GM19452 (cell line): ENCODE measurements at regions not wholly inside any gene's neighbourhood (a gene's known extent, or its start where the extent isn't known, plus 50 kb on each side); places are given as distances from the start of the nearest gene placed in this dataset.

Experiments
- ATAC-seq: cut with Tn5 transposase; IDR thresholded peaks from one replicate; pipeline ENCODE4 v1.9.1; 2021; ENCODE audit not compliant: unreplicated experiment

DNA sequence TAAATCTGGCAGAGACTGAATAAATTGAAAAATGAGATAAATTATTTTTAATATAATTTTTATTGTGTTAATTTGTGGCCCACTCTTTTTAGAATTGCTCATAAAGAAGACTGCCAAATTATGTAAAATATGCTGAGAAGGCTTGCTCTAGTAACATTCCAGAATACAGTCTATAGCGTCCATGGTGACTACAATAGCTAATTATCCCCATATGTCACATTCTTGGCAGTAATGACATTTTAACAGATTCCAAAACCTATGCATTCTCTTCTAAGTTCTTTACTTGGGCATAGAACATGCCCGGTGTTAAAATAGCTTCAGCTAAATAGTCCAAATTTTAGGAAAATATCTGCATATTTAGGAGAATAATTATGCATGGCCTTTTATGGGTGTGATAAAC, 697.0 kb upstream of the SEMA6A start:
- ATAC-seq, result no peak

- ATAC-seq, result no peak
These were observed 691.7 kb upstream of the SEMA6A start for GRCh38 chr5:117266280-117266679.

DNA sequence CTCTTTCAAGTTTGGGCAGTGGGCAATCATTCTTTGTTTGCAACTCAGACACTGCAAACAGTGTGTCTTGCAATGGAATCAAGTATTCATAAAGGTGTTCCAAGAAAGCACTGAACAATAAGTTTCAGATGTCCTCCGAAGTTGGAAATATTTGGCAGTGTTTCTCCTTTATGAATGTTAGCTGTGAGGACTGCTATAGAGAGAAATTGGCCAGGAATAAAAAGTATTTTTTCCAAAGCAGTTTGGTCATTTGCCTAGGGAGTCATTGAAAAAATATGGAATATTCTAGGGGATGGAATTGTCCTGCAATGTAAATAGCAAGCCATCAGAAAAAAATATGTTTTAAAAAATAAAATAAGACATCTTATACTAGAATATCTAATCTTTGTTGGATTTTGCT, 688.6 kb upstream of the SEMA6A start:
- no peak for ATAC-seq

DNA sequence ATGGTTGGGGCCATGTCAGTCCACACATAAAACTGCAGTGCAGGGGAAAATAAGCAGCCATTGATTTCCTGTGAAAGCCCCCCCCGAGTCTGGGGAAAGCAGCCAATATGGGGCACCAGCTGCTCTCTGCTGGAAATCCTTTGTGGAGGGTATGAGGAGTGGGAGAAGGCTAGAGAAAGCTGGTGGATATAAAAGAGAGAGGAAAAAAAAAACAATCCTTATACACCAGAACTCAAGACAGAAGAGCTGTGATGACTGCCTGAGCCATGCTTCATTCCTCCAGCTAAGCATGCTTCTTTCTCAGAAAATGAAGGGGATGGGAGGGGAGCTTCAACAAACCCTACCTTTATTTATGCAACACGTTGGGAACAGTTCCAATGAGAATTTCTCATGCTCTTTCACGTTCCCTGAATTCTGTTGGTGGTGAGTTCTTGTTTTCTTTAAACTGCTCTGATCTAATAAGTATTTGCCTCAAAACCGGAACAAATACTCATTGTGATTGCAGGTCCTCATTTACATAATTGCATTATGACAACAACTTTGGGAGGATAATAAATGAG, 688.0 kb upstream of the SEMA6A start:
- no peak for ATAC-seq

DNA sequence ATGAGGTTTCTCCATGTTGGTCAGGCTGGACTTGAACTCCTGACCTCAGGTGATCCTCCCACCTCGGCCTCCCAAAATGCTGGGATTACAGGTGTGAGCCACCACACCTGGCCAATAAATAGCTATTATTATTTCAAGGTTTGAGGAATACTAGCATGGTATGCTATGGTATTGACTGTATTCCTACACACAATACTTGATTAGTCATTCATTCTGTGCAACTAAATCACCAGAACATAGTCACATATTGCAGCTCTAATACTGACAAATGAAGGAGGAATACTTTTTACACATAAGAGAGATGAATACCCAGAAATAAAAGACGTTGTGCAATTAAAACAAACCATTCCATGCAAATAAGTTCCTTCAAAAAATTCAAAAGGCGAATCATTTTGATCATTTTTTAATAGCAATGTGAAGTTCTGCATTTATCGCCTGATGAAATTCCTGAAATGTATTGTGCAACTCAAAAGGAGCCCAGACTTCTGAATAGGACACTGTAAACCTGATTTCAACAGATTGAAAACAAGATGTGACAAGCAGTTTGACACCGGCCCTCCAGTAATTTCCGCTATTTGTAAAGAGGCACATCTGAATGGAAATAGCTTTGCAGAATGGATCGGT, 687.4 kb upstream of the SEMA6A start:
- no peak for ATAC-seq

- no peak for ATAC-seq
These were observed 680.8 kb upstream of the SEMA6A start for GRCh38 chr5:117255211-117256027.

- ATAC-seq, result no peak
These were observed 677.9 kb upstream of the SEMA6A start for GRCh38 chr5:117252566-117252965.

DNA sequence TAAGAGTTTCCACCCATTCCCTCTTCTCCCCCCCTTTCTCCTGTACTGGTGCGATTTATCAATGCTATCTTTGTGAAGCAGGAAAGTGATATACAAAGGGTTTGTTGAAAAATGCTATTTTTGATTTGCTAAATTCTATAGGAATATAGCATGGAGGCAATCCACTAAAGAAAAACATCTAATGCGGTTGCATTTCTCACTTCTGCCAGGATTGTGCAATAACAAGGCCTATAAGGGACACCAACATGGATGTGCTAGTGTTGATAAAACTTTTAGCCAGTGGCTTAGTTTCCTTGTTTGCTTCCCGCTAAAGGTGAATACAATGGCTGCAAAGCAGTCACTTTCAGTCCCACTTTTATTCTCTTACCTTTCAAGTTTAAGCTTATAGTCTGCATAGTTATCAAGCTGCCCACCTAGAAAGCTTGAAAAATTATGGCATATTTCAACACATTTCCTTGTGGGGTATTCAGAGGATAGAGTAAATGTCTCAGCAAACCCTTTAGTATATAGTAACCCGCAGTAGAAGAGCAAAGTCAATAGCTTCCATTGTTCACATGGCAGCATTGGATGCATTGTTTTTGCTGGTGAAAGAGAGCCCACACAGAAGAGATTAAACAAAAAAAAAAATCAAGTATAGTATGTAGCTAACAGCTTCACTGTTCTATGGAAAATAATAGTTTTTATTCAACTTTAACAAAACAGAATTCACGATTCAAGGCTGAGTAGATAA, 674.6 kb upstream of the SEMA6A start:
- no peak for ATAC-seq

- no peak for ATAC-seq
These were observed 671.8 kb upstream of the SEMA6A start for GRCh38 chr5:117246424-117246823.

- ATAC-seq, result no peak
These were observed 670.5 kb upstream of the SEMA6A start for GRCh38 chr5:117245130-117245529.

- ATAC-seq, result no peak
These were observed 667.4 kb upstream of the SEMA6A start for GRCh38 chr5:117242028-117242427.

DNA sequence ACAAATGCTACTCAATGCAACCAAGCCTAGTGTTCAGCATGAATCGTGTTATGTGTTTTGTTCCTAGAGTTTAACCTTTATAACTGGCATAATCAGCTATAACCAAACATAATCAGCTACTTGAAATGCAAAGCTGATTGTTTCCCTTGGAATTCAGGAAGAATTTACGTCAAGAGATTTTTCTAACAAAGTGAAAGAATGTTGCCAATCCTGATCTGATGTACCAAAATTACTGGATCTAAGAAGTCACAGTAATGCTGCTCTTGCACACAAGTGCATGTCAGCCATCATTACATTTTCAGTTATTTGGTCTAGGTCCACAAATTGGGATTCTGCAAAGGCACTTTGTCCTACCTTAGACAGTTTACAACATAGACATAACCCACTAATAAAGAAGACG, 662.3 kb upstream of the SEMA6A start:
- no peak for ATAC-seq

GRCh38 chr5:117235786-117236185, 661.2 kb upstream of the SEMA6A start:
- ATAC-seq, result no peak

DNA sequence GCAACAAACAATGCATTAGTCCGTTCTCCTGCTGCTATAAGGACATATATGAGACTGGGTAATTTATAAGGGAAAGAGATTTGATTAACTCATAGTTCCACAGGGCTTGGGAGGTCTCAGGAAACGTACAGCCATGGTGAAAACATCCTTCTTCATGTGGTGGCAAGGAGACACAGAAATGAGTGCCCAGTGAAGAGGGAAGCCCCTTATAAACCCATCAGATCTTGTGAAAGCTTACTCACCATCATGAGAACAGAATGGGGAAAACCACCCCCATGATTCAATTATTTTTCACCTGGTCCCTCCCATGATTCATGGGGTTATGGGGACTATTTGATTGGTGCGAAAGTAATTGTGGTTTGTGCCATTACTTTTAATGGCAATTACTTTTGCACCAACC, 655.8 kb upstream of the SEMA6A start:
- ATAC-seq, result no peak

GRCh38 chr5:117220730-117221129, 646.1 kb upstream of the SEMA6A start:
- no peak for ATAC-seq

- ATAC-seq, result no peak
These were observed 644.2 kb upstream of the SEMA6A start for GRCh38 chr5:117218789-117219188.

DNA sequence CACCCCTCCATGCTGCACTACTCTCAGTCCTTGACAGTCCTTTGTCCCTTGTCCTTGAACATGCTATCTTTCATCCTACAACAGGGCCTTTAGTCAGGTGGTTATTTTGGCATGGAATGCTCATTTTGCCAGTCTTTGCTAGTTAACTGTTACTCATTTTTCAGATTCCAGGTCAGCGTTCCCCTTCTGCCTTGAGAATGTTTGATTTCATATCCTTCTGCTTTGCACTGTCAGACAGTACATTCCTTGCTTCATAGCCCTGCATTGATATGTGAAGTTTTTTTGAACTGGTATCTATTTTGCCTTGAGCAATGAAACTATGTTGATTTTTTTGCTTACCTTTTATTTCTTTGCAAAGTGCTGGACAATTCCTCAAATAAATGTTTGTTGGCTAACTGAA, 638.2 kb upstream of the SEMA6A start:
- ATAC-seq, result no peak

DNA sequence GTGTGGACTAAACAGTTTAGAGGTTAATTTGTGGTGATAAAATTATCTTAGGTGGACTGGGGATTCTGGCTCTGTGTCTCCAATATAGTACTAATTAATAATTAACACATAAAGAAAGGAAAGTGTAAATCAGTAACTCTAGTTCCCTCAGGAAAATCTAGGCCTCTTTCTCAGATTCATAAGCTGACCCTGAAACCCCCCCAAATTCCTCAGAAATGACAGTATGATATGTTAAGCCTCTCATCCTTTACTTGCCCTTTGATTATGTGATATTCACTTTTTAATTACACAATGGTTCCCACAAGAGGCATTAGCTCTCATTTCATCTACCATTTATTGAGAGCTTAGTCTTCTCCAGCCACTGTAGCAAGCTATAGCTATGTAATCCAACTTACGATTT, 636.2 kb upstream of the SEMA6A start:
- ATAC-seq, result no peak

DNA sequence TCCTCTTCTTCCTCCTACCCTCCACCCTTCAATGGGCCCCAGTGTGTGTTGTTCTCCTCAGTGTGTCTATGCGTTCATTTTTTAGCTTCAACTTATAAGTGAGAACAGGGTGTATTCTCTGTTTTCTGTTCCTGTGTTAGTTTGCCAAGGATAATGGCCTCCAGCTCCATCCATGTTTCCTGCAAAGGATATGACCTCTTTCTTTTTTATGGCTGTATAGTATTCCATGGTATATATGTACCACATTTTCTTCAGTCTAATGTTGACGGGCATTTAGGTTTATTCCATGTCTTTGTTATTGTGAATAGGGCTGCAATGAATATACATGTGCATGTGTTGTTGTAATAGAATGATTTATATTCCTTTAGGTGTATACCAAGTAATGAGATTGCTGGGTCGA, 634.9 kb upstream of the SEMA6A start:
- no peak for ATAC-seq

- ATAC-seq, result no peak
These were observed 632.6 kb upstream of the SEMA6A start for GRCh38 chr5:117207088-117207668.

DNA sequence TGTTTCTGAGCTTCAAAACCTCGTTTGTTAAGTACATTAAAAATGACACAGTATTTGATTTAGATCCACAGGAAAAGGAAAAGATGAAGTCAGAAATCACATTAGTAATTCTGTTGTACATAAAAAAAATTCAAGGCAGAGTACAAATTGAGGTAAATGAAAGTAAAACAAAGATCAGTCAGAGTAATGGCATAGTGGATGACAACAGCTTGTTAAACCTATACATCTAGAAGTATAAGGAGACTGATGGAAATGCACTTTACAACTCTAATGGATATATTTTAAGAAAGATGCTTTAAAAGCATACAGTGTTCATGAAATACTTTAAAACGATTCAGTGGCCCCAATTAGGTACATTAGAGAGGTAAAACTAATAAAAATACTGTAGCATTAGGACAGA, 631.3 kb upstream of the SEMA6A start:
- ATAC-seq, result no peak
